T-helper 17 cell (primary cell): ENCODE measurements at regions not wholly inside any gene's neighbourhood (a gene's known extent, or its start where the extent isn't known, plus 50 kb on each side); places are given as distances from the start of the nearest gene placed in this dataset.

Experiments used
- ATAC-seq: fragments of 150-1000 bp; cut with Tn5 transposase; 2 replicates; pipeline ENCODE4 v1.10.0; 2021; ENCODE audit warnings: mild to moderate bottlenecking, moderate library complexity
- DNase-seq, 3 donors: peaks; one replicate each; pipeline versions ENCODE4 v3.0.0 to v3.0.0-alpha.2; 2020 to 2021
- H3K9me3 ChIP-seq: one replicate; pipeline ENCODE4 v1.7.0; 2013; ENCODE audit warnings: low read length, mild to moderate bottlenecking; ENCODE audit not compliant: control insufficient read depth, poor library complexity, severe bottlenecking
- H3K27ac Mint-ChIP-seq: one replicate; pipeline ENCODE4 v1.8.0; 2022; ENCODE audit warnings: mild to moderate bottlenecking, moderate library complexity, mixed read lengths
- H3K27me3 Mint-ChIP-seq: one replicate; pipeline ENCODE4 v1.8.0; 2022; ENCODE audit warnings: mixed read lengths
- H3K36me3 Mint-ChIP-seq: one replicate; pipeline ENCODE4 v1.8.0; 2022; ENCODE audit warnings: low read depth, mixed read lengths
- H3K4me1 Mint-ChIP-seq: one replicate; pipeline ENCODE4 v1.8.0; 2022; ENCODE audit warnings: mild to moderate bottlenecking, mixed read lengths
- H3K4me3 Mint-ChIP-seq: one replicate; pipeline ENCODE4 v1.8.0; 2022; ENCODE audit warnings: mild to moderate bottlenecking, moderate library complexity, mixed read lengths

GRCh38 chr1:23624440-23624839 is 65.1 kb upstream of the ID3 start:
- DNase-seq (no peak), ATAC-seq (no peak)
- no peaks in the 10 kb centered on the region for H3K9me3 ChIP-seq
- H3K27me3 Mint-ChIP-seq, result no peaks in the 10 kb centered on the region
- H3K27ac Mint-ChIP-seq, result peak overlapping the region; percentile 5
- peaks cover 46% of the 10 kb centered on the region for H3K4me1 Mint-ChIP-seq
- peaks cover 10% of the 10 kb centered on the region for H3K36me3 Mint-ChIP-seq
- H3K4me3 Mint-ChIP-seq, result peak overlapping the region; percentile 32

- peaks cover 1% of the 10 kb centered on the region for H3K36me3 Mint-ChIP-seq
- H3K27me3 Mint-ChIP-seq, result no peaks in the 10 kb centered on the region
- H3K4me1 Mint-ChIP-seq, result peaks cover 51% of the 10 kb centered on the region
- no peak for ATAC-seq
- no peaks in the 10 kb centered on the region for H3K9me3 ChIP-seq
- no peak for DNase-seq
- no peak overlapping the region for H3K4me3 Mint-ChIP-seq
- H3K27ac Mint-ChIP-seq, result peak overlapping the region; percentile 19
Observed at GRCh38 chr1:23622284-23622683, 63.0 kb upstream of the ID3 start.

- H3K4me3 Mint-ChIP-seq, result peak overlapping the region; percentile 69
- DNase-seq (no peak), ATAC-seq (no peak)
- H3K27ac Mint-ChIP-seq, result peak overlapping the region; percentile 95
- H3K27me3 Mint-ChIP-seq, result no peaks in the 10 kb centered on the region
- no peaks in the 10 kb centered on the region for H3K9me3 ChIP-seq
- H3K36me3 Mint-ChIP-seq, result no peaks in the 10 kb centered on the region
- H3K4me1 Mint-ChIP-seq, result peaks cover 52% of the 10 kb centered on the region
Observed at GRCh38 chr1:23620605-23621004, 61.3 kb upstream of the ID3 start.

GRCh38 chr1:23619299-23620188 is 60.2 kb upstream of the ID3 start:
- ATAC-seq (peak; percentile 91), DNase-seq (peak; percentile 67 to 88 (median 80))
- Mint-ChIP-seq H3K4me1 (peaks cover 60% of the 10 kb centered on the region), H3K27me3 (no peaks in the 10 kb centered on the region), H3K36me3 (no peaks in the 10 kb centered on the region), H3K27ac (peak overlapping the region; percentile 95), H3K4me3 (peak overlapping the region; percentile 83)
- H3K9me3 ChIP-seq, result no peaks in the 10 kb centered on the region

- Mint-ChIP-seq H3K27me3 (no peaks in the 10 kb centered on the region), H3K4me1 (peaks cover 62% of the 10 kb centered on the region), H3K36me3 (no peaks in the 10 kb centered on the region), H3K27ac (peak overlapping the region; percentile 95), H3K4me3 (peak overlapping the region; percentile 78)
- no peaks in the 10 kb centered on the region for H3K9me3 ChIP-seq
- ATAC-seq, result no peak
- DNase-seq, result no peak
Observed at GRCh38 chr1:23618586-23619083, 59.3 kb upstream of the ID3 start.

GRCh38 chr1:23617084-23617521 is 57.8 kb upstream of the ID3 start:
- Mint-ChIP-seq H3K36me3 (no peaks in the 10 kb centered on the region), H3K4me3 (peak overlapping the region; percentile 25), H3K27ac (peak overlapping the region; percentile 95), H3K27me3 (no peaks in the 10 kb centered on the region), H3K4me1 (peaks cover 74% of the 10 kb centered on the region)
- no peaks in the 10 kb centered on the region for H3K9me3 ChIP-seq
- DNase-seq (no peak), ATAC-seq (no peak)

- H3K27me3 Mint-ChIP-seq, result no peaks in the 10 kb centered on the region
- H3K36me3 Mint-ChIP-seq, result no peaks in the 10 kb centered on the region
- no peaks in the 10 kb centered on the region for H3K9me3 ChIP-seq
- H3K4me3 Mint-ChIP-seq, result no peak overlapping the region
- peak overlapping the region; percentile 95 for H3K27ac Mint-ChIP-seq
- ATAC-seq (no peak), DNase-seq (no peak)
- peaks cover 79% of the 10 kb centered on the region for H3K4me1 Mint-ChIP-seq
Observed at GRCh38 chr1:23616292-23616824, 57.1 kb upstream of the ID3 start.

- Mint-ChIP-seq H3K27me3 (no peaks in the 10 kb centered on the region), H3K4me3 (no peak overlapping the region), H3K4me1 (peaks cover 77% of the 10 kb centered on the region), H3K36me3 (no peaks in the 10 kb centered on the region), H3K27ac (peak overlapping the region; percentile 95)
- DNase-seq (no peak), ATAC-seq (no peak)
- H3K9me3 ChIP-seq, result no peaks in the 10 kb centered on the region
Observed at GRCh38 chr1:23615852-23616251, 56.6 kb upstream of the ID3 start.

GRCh38 chr1:23615423-23615822 is 56.1 kb upstream of the ID3 start:
- Mint-ChIP-seq H3K36me3 (no peaks in the 10 kb centered on the region), H3K27me3 (no peaks in the 10 kb centered on the region), H3K4me1 (peaks cover 78% of the 10 kb centered on the region), H3K27ac (peak overlapping the region; percentile 95), H3K4me3 (no peak overlapping the region)
- H3K9me3 ChIP-seq, result no peaks in the 10 kb centered on the region
- ATAC-seq, result no peak
- no peak for DNase-seq

- H3K4me3 Mint-ChIP-seq, result peak overlapping the region; percentile 31
- peak overlapping the region; percentile 95 for H3K27ac Mint-ChIP-seq
- DNase-seq (no peak), ATAC-seq (peak; percentile 9)
- no peaks in the 10 kb centered on the region for H3K36me3 Mint-ChIP-seq
- peaks cover 71% of the 10 kb centered on the region for H3K4me1 Mint-ChIP-seq
- H3K27me3 Mint-ChIP-seq, result no peaks in the 10 kb centered on the region
- H3K9me3 ChIP-seq, result no peaks in the 10 kb centered on the region
Observed at GRCh38 chr1:23614032-23614660, 54.8 kb upstream of the ID3 start.

- Mint-ChIP-seq H3K27me3 (no peaks in the 10 kb centered on the region), H3K4me1 (peaks cover 64% of the 10 kb centered on the region), H3K27ac (peak overlapping the region; percentile 95), H3K4me3 (peak overlapping the region; percentile 78), H3K36me3 (no peaks in the 10 kb centered on the region)
- DNase-seq (no peak), ATAC-seq (peak; percentile 45)
- H3K9me3 ChIP-seq, result no peaks in the 10 kb centered on the region
Observed at GRCh38 chr1:23613191-23614031, 54.1 kb upstream of the ID3 start.

- peak; percentile 84 for ATAC-seq
- no peaks in the 10 kb centered on the region for H3K9me3 ChIP-seq
- Mint-ChIP-seq H3K4me1 (peaks cover 67% of the 10 kb centered on the region), H3K36me3 (no peaks in the 10 kb centered on the region), H3K4me3 (peak overlapping the region; percentile 78), H3K27me3 (no peaks in the 10 kb centered on the region), H3K27ac (peak overlapping the region; percentile 95)
- peak in 2 of 3 donors; percentile 24 to 25 for DNase-seq
Observed at GRCh38 chr1:23611601-23612327, 52.5 kb upstream of the ID3 start.
